ENCODE measurements at regions not wholly inside any gene's neighbourhood (a gene's known extent, or its start where the extent isn't known, plus 50 kb on each side); places are given as distances from the start of the nearest gene placed in this dataset.
"Not testable (repeated sequence)": the region's sequence is repeated elsewhere in the genome, so short reads cannot be mapped to it uniquely, and the experiment has no call there.

DNA sequence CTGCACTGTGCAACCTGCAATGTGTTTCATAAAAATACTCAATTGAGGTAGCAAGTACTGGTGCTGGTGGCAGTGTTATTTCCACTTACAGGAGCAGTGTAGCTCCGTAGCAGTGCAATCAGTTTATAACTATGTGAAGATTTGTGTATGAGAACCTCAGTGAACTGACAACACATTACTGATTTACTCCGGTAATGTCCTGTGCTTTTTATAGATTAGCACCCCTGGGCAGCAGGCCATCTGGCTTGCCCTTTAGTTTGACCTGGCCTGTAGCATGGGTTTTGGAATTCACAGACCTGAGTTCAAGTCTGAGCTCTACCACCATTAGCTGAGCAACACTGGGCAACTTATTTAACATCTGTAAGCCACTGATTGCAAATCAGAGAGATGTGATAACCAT is 78.6 kb upstream of the GBA3 start:
- Histone ChIP-seq H3K27me3 (no peaks in the 10 kb centered on the region), H3K4me3 (ENCODE audit: low read depth, low read length) (no peak overlapping the region), H3K9me3 (no peaks in the 10 kb centered on the region), H3K36me3 (no peaks in the 10 kb centered on the region), H3K4me1 (no peaks in the 10 kb centered on the region)
- DNase-seq, result no peak
- TF ChIP-seq, protein P1, sequence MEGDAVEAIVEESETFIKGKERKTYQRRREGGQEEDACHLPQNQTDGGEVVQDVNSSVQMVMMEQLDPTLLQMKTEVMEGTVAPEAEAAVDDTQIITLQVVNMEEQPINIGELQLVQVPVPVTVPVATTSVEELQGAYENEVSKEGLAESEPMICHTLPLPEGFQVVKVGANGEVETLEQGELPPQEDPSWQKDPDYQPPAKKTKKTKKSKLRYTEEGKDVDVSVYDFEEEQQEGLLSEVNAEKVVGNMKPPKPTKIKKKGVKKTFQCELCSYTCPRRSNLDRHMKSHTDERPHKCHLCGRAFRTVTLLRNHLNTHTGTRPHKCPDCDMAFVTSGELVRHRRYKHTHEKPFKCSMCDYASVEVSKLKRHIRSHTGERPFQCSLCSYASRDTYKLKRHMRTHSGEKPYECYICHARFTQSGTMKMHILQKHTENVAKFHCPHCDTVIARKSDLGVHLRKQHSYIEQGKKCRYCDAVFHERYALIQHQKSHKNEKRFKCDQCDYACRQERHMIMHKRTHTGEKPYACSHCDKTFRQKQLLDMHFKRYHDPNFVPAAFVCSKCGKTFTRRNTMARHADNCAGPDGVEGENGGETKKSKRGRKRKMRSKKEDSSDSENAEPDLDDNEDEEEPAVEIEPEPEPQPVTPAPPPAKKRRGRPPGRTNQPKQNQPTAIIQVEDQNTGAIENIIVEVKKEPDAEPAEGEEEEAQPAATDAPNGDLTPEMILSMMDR (IDR thresholded peaks at IDR 0.05; ENCODE audit: low read depth, low read length), result no peak

DNA sequence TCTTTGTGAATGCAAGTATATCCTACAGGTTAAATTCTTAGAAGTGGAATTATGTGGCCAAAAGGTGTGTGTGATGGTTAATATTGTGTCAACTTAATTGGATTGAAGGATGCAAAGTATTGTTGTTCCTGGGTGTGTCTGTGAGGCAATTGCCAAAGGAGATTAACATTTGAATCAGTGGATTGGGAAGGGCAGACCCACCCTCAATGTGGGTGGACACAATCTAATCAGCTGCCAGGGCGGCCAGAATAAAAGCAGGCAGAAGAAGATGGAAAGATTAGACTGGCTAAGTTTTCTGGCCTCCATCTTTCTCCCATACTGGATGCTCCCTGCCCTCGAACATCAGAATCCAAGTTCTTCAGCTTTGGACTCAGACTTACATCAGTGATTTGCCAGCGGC is 76.2 kb upstream of the GBA3 start:
- H3K9me3 ChIP-seq, result no peaks in the 10 kb centered on the region
- no peak overlapping the region for H3K4me3 ChIP-seq (ENCODE audit: low read depth, low read length)
- no peaks in the 10 kb centered on the region for H3K27me3 ChIP-seq
- DNase-seq, result no peak
- no peaks in the 10 kb centered on the region for H3K36me3 ChIP-seq
- TF ChIP-seq, protein P1 (IDR thresholded peaks at IDR 0.05; ENCODE audit: low read depth, low read length), result no peak
- H3K4me1 ChIP-seq, result no peaks in the 10 kb centered on the region

DNA sequence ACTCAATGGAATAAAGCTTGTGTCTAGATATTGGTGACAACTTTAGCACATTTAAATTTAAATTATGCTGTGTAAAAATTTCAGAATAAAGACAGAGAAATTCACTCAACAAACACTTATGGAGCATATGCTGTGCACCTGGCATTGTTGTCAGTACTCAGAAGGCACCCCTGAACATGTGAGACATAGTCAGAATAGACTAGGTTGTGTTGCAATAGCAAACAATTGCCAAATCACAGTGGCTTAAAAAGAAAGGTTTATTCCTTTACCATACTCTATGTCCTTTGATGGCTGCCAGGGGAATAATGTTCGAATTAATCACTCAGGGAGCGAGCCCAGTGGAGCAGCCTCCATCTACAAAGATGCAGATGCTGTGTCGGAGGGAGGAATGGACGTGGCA is 72.6 kb upstream of the GBA3 start:
- not testable (repeated sequence) for H3K27me3 ChIP-seq; H3K36me3 ChIP-seq; DNase-seq; H3K4me3 ChIP-seq (ENCODE audit: low read depth, low read length); H3K4me1 ChIP-seq; H3K9me3 ChIP-seq

DNA sequence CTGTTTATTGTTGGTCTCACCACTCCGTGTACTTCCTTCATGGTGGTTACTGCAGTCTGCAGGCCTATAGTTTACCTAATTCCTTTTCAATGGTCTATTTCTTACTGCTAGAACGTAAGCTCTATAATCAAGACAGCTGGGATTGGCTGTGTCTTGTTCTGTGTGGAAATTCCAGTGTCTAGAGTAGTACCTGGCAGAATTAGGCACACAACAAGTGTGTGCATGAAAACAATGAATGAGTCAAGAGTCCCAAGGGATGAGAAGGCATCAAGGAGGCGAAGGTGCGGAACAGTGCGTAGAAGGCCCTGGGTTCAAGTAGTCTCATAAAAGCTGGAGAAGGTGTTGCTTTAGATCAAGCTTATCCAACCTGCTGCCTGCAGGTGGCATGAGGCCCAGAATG is 70.8 kb upstream of the GBA3 start:
- H3K27me3 ChIP-seq; DNase-seq; H3K4me1 ChIP-seq; H3K4me3 ChIP-seq (ENCODE audit: low read depth, low read length); H3K9me3 ChIP-seq; H3K36me3 ChIP-seq: not testable (repeated sequence)

DNA sequence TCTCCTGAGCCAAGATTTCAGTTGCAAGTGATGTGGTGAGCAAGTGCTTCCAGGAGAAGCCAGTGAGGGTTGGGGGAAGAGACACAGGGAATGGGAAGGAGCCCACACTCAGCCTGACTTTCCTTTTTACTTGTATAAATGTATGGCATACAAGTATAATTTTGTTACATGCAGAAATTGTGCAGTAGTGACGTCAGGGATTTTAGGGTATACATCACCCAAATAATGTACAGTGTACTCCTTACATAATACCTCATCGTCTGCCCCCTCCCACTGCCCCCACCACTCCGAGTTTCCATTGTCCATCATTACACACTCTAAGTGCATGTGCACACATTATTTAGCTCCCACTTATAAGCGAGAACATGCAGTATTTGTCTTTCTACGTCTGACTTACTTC is 68.7 kb upstream of the GBA3 start:
- H3K4me3 ChIP-seq (ENCODE audit: low read depth, low read length); DNase-seq; H3K4me1 ChIP-seq; H3K27me3 ChIP-seq; H3K9me3 ChIP-seq; H3K36me3 ChIP-seq: not testable (repeated sequence)

DNA sequence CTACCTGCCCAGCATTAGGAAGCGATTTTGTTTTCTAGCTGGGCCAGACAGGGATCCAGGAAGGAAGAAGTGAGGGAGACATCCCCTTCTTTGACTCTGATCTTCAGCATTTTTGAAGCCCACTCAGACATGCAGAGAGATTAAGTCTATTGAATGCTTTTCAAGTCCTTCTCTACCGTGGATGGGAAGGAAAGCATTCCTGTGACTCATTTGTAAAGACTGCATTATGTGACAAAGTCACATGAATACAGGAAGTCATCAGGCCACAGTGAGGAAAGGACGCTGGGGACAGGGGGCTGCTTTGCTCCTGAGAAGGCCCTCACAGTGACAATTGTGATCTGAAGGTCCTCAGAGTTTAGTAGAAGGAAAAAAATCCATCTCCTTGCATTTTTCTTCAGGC is 67.4 kb upstream of the GBA3 start:
- no peak for DNase-seq

DNA sequence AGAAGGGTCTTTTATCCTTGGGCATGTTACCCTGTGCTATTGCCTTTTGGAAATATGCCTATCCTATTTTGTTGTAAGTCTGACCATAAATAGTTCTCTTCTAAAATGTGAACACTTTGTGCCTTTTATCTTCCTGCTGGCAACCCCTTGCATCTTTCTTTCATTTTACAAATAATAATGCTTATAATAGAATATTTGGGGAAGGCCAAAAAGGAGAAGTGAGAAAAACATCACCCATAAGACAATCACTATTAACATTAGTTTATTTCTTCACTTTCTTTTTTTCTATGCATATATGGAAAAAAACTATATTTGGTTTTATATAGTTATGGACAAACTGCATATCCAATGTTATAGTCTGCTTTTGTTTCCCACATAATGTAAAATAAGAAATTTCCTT is 64.9 kb upstream of the GBA3 start:
- not testable (repeated sequence) for H3K27me3 ChIP-seq; DNase-seq; H3K4me3 ChIP-seq (ENCODE audit: low read depth, low read length); H3K9me3 ChIP-seq; H3K36me3 ChIP-seq; H3K4me1 ChIP-seq

More for the DNA sequence above, 67.4 kb upstream of the GBA3 start:
- H3K4me3 ChIP-seq (ENCODE audit: low read depth, low read length), result no peak overlapping the region
- no peaks in the 10 kb centered on the region for H3K36me3 ChIP-seq
- no peaks in the 10 kb centered on the region for H3K4me1 ChIP-seq
- H3K9me3 ChIP-seq, result no peaks in the 10 kb centered on the region
- H3K27me3 ChIP-seq, result peaks cover 4% of the 10 kb centered on the region
- TF ChIP-seq, protein P1 (IDR thresholded peaks at IDR 0.05; ENCODE audit: low read depth, low read length), result no peak

DNA sequence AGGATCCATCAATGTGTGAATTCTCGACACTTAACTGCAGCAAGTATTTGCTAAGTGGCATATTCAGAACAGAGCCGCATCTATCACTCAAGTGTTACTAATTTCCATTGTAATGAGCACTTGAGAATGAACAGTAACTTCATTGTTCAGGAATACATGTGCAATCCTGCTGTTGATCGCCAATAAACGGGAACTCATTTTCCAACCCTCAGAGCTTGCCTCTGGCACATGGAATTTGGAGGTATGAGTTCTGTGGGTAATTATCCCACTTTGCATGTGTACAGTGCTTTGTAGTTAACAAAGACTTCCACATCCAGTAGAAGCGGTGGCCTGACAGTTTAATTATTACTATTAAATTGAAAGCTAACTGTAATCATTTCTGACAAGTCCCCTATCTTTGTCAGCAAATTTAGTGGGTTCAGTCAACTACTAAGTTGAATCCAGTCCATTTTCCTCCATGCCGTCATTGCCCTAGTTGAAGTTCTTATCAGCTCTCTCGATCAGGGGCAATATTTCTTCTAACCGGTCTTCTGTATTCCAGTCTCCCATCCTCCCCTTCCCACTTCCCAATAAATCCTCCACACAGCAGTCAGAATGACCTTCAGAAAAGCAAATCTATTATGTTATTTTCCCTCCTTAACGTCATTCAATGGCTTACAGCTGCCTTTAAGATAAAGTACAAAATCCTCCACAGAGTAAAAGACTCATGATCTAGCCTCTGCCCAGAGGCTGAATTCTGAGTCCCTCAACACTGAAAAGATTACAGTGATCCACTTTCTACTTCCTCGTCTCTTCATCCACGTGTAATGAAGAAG is 62.4 kb upstream of the GBA3 start:
- not testable (repeated sequence) for H3K4me3 ChIP-seq (ENCODE audit: low read depth, low read length); H3K9me3 ChIP-seq; DNase-seq; H3K4me1 ChIP-seq; H3K27me3 ChIP-seq; H3K36me3 ChIP-seq

DNA sequence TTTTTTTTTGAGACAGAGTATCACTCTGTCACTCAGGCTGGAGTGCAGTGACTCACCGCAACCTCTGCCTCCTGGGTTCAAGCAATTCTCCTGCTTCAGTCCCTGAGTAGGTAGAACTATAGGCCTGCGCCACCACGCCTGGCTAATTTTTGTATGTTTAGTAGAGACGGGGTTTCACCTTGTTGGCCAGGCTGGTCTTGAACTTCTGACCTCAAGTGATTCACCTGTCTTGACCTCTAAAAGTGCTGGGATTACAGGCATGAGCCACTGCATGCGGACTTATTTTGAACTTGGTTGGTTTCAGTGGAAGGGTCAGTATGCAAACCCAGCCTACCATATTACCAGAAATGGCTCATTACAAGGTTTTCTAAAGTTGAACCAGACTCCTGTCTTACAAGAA is 61.6 kb upstream of the GBA3 start:
- not testable (repeated sequence) for H3K4me1 ChIP-seq; H3K36me3 ChIP-seq; H3K27me3 ChIP-seq; H3K9me3 ChIP-seq; H3K4me3 ChIP-seq (ENCODE audit: low read depth, low read length); DNase-seq
